HepG2 (cell line): ENCODE measurements at regions not wholly inside any gene's neighbourhood (a gene's known extent, or its start where the extent isn't known, plus 50 kb on each side); places are given as distances from the start of the nearest gene placed in this dataset.

Experiments used
- ATF1 ChIP-seq: IDR thresholded peaks from 2 replicates; pipeline ENCODE4 v1.6.1; 2016; ENCODE audit warnings: mild to moderate bottlenecking, control low read depth
- CTCF ChIP-seq: sonication (generic); formaldehyde crosslinking; IDR thresholded peaks from 2 replicates; pipeline ENCODE4 v1.5.0; 2020; ENCODE audit warnings: mild to moderate bottlenecking, missing genetic modification reagents, moderate library complexity
- E2F5 ChIP-seq: sonication (generic); formaldehyde crosslinking; conservative IDR thresholded peaks from 2 replicates; pipeline ENCODE4 v1.4.0; 2020; ENCODE audit warnings: missing genetic modification reagents
- EZH2 ChIP-seq: conservative IDR thresholded peaks from 2 replicates; pipeline ENCODE4 v1.6.1; 2012; ENCODE audit warnings: mild to moderate bottlenecking, low read depth, low read length, moderate library complexity
- NR2C2 ChIP-seq: sonication (generic); formaldehyde crosslinking; IDR thresholded peaks from 2 replicates; pipeline ENCODE4 v1.4.0; 2020; ENCODE audit warnings: missing genetic modification reagents, mild to moderate bottlenecking, moderate library complexity, borderline replicate concordance
- STAT5B ChIP-seq: sonication (generic); formaldehyde crosslinking; IDR thresholded peaks from 2 replicates; pipeline ENCODE4 v1.4.0; 2020; ENCODE audit warnings: missing genetic modification reagents
- TARDBP ChIP-seq: sonication (generic); formaldehyde crosslinking; IDR thresholded peaks from 2 replicates; pipeline ENCODE4 v1.8.0; 2022; ENCODE audit warnings: mild to moderate bottlenecking, missing genetic modification reagents
- ZBTB7A ChIP-seq: sonication (generic); formaldehyde crosslinking; IDR thresholded peaks from 2 replicates; pipeline ENCODE4 v1.8.0; 2022; ENCODE audit warnings: mild to moderate bottlenecking, missing genetic modification reagents
- TF ChIP-seq, protein P1 (sequence below): sonication (generic); formaldehyde crosslinking; IDR thresholded peaks from 2 replicates; pipeline ENCODE4 v1.5.0; 2020; ENCODE audit warnings: mild to moderate bottlenecking, missing genetic modification reagents

DNA sequence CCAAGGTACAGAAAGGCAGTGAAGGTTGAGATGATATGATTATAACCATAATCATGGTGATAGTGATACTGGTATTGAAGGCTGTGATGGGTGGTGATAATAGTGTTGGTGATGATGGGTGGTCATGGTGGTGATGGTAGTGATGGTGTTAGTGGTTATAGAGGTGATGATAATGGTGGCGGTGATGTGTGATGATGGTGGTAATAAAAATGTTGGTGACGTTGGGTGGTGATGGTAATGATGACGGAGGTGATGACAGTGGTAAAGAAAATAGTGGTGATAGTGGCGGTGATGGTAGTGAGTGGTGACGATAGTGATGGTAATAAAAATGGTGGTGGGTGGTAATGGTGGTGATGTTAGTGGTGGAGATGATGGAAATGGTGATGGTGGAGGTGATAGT is 65.1 kb upstream of the KDM8 start:
- TF ChIP-seq ATF1 (CRISPR knock-in tag) (no peak), STAT5B (CRISPR knock-in tag) (no peak), CTCF (CRISPR knock-in tag) (no peak), ZBTB7A (CRISPR knock-in tag) (no peak), NR2C2 (CRISPR knock-in tag) (no peak), TARDBP (no peak), E2F5 (CRISPR knock-in tag) (no peak), EZH2 (no peak)
- TF ChIP-seq, protein P1, sequence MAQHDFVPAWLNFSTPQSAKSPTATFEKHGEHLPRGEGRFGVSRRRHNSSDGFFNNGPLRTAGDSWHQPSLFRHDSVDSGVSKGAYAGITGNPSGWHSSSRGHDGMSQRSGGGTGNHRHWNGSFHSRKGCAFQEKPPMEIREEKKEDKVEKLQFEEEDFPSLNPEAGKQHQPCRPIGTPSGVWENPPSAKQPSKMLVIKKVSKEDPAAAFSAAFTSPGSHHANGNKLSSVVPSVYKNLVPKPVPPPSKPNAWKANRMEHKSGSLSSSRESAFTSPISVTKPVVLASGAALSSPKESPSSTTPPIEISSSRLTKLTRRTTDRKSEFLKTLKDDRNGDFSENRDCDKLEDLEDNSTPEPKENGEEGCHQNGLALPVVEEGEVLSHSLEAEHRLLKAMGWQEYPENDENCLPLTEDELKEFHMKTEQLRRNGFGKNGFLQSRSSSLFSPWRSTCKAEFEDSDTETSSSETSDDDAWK (CRISPR knock-in tag) = no peak
